ENCODE measurements at regions not wholly inside any gene's neighbourhood (a gene's known extent, or its start where the extent isn't known, plus 50 kb on each side); places are given as distances from the start of the nearest gene placed in this dataset.

DNA sequence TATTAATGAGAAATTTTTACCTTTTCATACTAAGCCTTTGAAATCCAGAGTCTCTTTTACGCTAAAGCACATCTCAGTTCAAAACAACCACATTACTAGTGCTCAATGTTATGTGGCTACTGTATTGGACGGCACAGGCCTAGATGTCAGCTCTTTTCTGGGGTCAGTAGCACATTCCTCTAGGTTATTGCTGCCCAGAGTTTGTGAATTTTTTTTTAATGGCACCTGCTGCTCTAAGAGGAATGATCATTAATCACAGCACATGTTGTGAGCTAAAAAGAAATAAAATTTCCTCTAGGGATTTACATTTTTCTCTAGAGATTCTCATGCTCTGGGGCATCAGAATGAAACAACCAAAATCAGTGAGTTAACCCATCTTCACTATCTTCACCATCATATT, 436.8 kb upstream of the THBS1 start:
- no peak for ATAC-seq

DNA sequence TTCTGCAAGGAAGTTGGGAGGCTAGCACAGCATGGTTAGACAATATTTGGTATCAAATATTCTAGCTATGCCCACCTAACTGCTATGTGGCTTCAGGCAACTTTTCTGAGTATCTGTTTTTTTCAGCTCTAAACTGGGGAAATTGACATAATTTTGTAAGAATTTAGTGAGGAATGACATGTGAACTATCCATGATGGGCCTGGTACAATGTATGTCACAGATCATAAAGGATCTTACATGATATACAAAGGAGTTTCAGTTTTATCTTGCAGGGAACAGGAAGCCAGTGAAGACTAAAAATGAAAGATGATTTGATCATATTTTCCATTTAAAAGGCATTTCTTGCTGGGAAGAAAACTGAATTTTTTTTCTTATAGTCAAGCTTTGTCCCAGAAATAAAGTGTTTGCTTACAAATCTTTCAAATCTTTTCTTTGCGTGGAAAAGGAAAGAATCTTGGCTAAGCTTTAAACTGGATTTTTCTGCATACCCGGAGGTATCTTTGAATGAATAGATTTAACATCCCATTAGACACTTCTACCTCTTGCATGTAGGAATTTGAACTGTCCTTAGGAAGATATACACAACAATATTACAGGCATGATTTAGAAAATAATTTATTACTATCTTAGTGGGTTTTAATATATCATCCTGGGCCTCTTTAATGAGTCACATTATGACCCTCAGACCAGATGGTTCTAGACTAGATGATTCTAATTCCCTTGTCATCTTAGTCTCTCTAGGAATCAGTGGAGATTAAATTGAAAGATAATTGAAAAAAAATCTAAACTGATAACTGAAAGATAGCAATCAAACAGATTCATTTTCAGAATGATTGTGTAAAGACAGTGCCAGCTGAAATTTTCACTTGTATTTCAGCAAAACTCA, 436.0 kb upstream of the THBS1 start:
- intact Hi-C loops (cut with DNase I), result no loop called here
- ATAC-seq, result no peak
- 89 to 97% methylated on average over 2 of the region's 2 CpGs for WGBS, 2 donors

More for the DNA sequence above, 436.8 kb upstream of the THBS1 start:
- DNase-seq, result no peak
- H3K27me3 ChIP-seq, result no peaks in the 10 kb centered on the region
- intact Hi-C loops (cut with DNase I), result no loop called here
- H3K36me3 ChIP-seq, result no peaks in the 10 kb centered on the region
- no peak overlapping the region for H3K27ac ChIP-seq
- peaks cover 0 to 28% (median 7%) of the 10 kb centered on the region in 9 donors for H3K4me1 ChIP-seq
- H3K4me3 ChIP-seq, result no peak overlapping the region
- TF ChIP-seq, protein P1, sequence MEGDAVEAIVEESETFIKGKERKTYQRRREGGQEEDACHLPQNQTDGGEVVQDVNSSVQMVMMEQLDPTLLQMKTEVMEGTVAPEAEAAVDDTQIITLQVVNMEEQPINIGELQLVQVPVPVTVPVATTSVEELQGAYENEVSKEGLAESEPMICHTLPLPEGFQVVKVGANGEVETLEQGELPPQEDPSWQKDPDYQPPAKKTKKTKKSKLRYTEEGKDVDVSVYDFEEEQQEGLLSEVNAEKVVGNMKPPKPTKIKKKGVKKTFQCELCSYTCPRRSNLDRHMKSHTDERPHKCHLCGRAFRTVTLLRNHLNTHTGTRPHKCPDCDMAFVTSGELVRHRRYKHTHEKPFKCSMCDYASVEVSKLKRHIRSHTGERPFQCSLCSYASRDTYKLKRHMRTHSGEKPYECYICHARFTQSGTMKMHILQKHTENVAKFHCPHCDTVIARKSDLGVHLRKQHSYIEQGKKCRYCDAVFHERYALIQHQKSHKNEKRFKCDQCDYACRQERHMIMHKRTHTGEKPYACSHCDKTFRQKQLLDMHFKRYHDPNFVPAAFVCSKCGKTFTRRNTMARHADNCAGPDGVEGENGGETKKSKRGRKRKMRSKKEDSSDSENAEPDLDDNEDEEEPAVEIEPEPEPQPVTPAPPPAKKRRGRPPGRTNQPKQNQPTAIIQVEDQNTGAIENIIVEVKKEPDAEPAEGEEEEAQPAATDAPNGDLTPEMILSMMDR (IDR thresholded peaks at IDR 0.05), result no peak
- no peaks in the 10 kb centered on the region for H3K9me3 ChIP-seq
- WGBS, 2 donors, result 94 to 97% methylated on average over 2 of the region's 2 CpGs

DNA sequence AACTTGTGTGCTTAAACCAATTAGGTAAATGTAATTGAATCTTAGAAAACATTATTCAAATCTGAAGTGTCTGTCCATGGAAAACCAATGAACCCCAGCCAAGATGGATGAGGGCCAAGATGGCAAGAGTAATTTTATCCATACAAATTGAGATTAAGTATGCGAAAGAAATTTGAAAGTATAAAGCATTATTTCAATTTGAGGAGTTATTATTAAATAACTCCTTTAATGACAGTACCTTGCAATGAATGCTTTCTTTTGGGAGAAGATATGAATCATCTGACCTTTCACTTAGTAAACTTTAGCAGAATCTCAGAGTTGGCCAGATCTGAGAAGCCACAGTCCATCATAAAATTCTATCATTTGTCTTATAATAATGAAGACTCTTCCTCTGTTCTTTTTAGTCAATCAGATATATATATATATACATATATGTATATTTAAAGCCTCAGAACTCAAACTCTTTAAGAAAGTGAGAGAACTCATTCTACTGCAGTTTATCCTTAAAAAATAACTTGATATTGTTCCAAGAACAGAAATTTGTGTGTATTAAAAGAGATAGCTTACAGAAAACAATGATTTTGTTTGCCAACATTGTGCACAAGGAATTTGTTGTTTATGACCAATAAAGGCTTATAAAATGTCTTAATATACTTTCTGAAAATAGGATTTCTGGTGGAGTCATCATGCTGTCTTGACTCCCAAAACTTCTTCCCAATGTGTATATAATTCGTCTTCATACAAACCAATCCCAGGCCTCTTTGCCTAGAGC, 434.8 kb upstream of the THBS1 start:
- 86 to 87% methylated on average over 2 of the region's 2 CpGs for WGBS, 2 donors
- DNase-seq (no peak), ATAC-seq (no peak)
- Histone ChIP-seq H3K36me3 (no peaks in the 10 kb centered on the region), H3K27ac (no peak overlapping the region), H3K4me3 (no peak overlapping the region), H3K9me3 (no peaks in the 10 kb centered on the region), H3K4me1 (peaks cover 0 to 12% (median 0%) of the 10 kb centered on the region in 9 donors), H3K27me3 (no peaks in the 10 kb centered on the region)
- intact Hi-C loops (cut with DNase I), result no loop called here
- TF ChIP-seq, protein P1 (IDR thresholded peaks at IDR 0.05), result no peak

More for the DNA sequence above, 436.0 kb upstream of the THBS1 start:
- DNase-seq, result no peak
- no peaks in the 10 kb centered on the region for H3K36me3 ChIP-seq
- peaks cover 0 to 23% (median 7%) of the 10 kb centered on the region in 9 donors for H3K4me1 ChIP-seq
- TF ChIP-seq, protein P1 (IDR thresholded peaks at IDR 0.05), result no peak
- H3K4me3 ChIP-seq, result no peak overlapping the region
- no peaks in the 10 kb centered on the region for H3K9me3 ChIP-seq
- no peak overlapping the region for H3K27ac ChIP-seq
- H3K27me3 ChIP-seq, result no peaks in the 10 kb centered on the region

DNA sequence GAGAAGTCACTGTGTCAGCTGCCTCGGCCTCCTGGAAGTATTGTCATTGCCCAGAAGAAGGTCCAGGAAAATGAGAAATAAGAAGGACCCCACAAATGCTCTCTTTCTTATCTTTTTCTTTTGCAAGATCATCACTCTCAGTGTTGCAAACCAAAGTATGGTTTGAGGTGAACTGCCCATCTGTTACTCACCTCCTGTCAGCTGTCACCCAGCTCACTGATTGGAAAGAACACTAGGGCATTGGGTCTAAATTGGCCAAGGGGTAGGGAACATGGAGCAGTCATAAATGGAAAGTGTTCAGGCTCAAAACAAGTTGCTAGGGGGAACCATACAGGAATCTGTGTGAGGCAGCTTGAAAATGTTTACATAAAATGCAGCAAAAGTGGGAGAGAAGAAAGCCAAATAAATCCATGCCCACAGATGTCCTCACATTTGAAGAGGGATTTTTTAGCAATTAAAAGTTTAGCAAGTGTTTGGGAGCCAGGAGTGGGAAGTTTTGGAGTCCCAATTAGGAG, 431.2 kb upstream of the THBS1 start:
- H3K27me3 ChIP-seq, result no peaks in the 10 kb centered on the region
- TF ChIP-seq, protein P1 (IDR thresholded peaks at IDR 0.05), result no peak
- H3K27ac ChIP-seq, result no peak overlapping the region
- no peaks in the 10 kb centered on the region for H3K36me3 ChIP-seq
- no peaks in the 10 kb centered on the region for H3K9me3 ChIP-seq
- 89 to 91% methylated on average over 1 of the region's 1 CpG for WGBS, 2 donors
- H3K4me3 ChIP-seq, result no peak overlapping the region
- DNase-seq (no peak), ATAC-seq (no peak)
- peaks cover 0 to 11% (median 4%) of the 10 kb centered on the region in 9 donors for H3K4me1 ChIP-seq
- intact Hi-C loops (cut with DNase I), result no loop called here

Data from heart right ventricle (tissue), 16 donors.